Cerebellar cortex (tissue), 1 donor: ENCODE measurements at regions not wholly inside any gene's neighbourhood (a gene's known extent, or its start where the extent isn't known, plus 50 kb on each side); places are given as distances from the start of the nearest gene placed in this dataset.
A peak's percentile ranks its signal among the peaks of the same experiment; 100 is the strongest.
"Not testable (repeated sequence)": the region's sequence is repeated elsewhere in the genome, so short reads cannot be mapped to it uniquely, and the experiment has no call there.

Experiments used
- DNase-seq: peaks from one replicate; pipeline ENCODE4 v3.0.0-alpha.2; 2015; ENCODE audit warnings: low spot score

GRCh38 chr16:52234626-52235025, 312.3 kb downstream of the TOX3 start:
- no peak for DNase-seq

- DNase-seq: no peak
Measured at GRCh38 chr16:52229471-52229870, 317.5 kb downstream of the TOX3 start.

- no peak for DNase-seq
Measured at GRCh38 chr16:52227851-52228250, 319.1 kb downstream of the TOX3 start.

- DNase-seq: no peak
Measured at GRCh38 chr16:52212841-52213240, 334.1 kb downstream of the TOX3 start.

- no peak for DNase-seq
Measured at GRCh38 chr16:52209227-52209626, 337.7 kb downstream of the TOX3 start.

GRCh38 chr16:52203096-52203495, 343.8 kb downstream of the TOX3 start:
- no peak for DNase-seq

GRCh38 chr16:52193441-52193840, 353.5 kb downstream of the TOX3 start:
- DNase-seq: no peak

GRCh38 chr16:52191531-52192134, 355.3 kb downstream of the TOX3 start:
- DNase-seq: peak; percentile 73

GRCh38 chr16:52184336-52184735, 362.6 kb downstream of the TOX3 start:
- no peak for DNase-seq

GRCh38 chr16:52182840-52183239, 364.1 kb downstream of the TOX3 start:
- DNase-seq: no peak

GRCh38 chr16:52174168-52174567, 372.8 kb downstream of the TOX3 start:
- no peak for DNase-seq

GRCh38 chr16:52171481-52171880, 375.5 kb downstream of the TOX3 start:
- no peak for DNase-seq

- no peak for DNase-seq
Measured at GRCh38 chr16:52167328-52167727, 379.6 kb downstream of the TOX3 start.

GRCh38 chr16:52165961-52166360, 381.0 kb downstream of the TOX3 start:
- no peak for DNase-seq

GRCh38 chr16:52149003-52149402, 397.9 kb downstream of the TOX3 start:
- no peak for DNase-seq

- no peak for DNase-seq
Measured at GRCh38 chr16:52141871-52142270, 405.1 kb downstream of the TOX3 start.

- DNase-seq: peak; percentile 8
Measured at GRCh38 chr16:52128361-52128760, 418.6 kb downstream of the TOX3 start.

- no peak for DNase-seq
Measured at GRCh38 chr16:52123842-52124241, 423.1 kb downstream of the TOX3 start.

- DNase-seq: no peak
Measured at GRCh38 chr16:52123061-52123839, 423.7 kb downstream of the TOX3 start.

GRCh38 chr16:52117171-52117570, 429.8 kb downstream of the TOX3 start:
- DNase-seq: no peak

- no peak for DNase-seq
Measured at GRCh38 chr16:52114379-52114778, 432.6 kb downstream of the TOX3 start.

GRCh38 chr16:52113533-52114183, 433.3 kb downstream of the TOX3 start:
- DNase-seq: no peak

- DNase-seq: not testable (repeated sequence)
Measured at GRCh38 chr16:52104993-52105392, 441.9 kb downstream of the TOX3 start.
